ENCODE measurements at regions not wholly inside any gene's neighbourhood (a gene's known extent, or its start where the extent isn't known, plus 50 kb on each side); places are given as distances from the start of the nearest gene placed in this dataset.

DNA sequence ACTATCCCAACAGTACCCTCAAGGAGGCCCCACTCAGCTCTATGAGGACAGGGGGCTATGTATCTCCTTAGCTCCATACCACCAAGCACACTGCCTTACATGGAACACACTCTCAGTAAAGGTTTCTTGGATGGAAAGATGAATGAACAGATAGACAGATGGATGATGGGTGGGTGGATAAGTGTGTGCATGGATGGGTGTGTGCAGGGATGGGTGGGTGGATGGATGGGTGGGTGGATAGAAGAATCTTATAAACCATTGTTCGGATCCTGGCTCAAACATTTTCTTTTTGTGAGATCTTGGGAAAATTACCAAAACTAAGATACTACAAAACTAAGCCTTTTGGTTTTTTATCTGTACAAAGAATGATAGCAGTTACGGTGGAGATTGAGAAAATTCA is 111.0 kb upstream of the NFIA start:
- Histone ChIP-seq H3K36me3 (ENCODE audit: control insufficient read depth in 2 of 4, insufficient read depth in 4 of 4, low read length in 3 of 4) (no peaks in the 10 kb centered on the region), H2BK5ac (ENCODE audit: low read depth, low read length) (no peak overlapping the region), H2BK20ac (ENCODE audit: low read length) (no peak overlapping the region), H3K56ac (replicated peaks; ENCODE audit: insufficient read length, low read depth, low read length) (no peak overlapping the region), H4K8ac (ENCODE audit: extremely low read depth, insufficient read depth, low read length) (no peak overlapping the region), H3K9ac (replicated peaks in 1 of 4; ENCODE audit: extremely low read depth in 1 of 4, low read depth in 3 of 4, low read length in 3 of 4) (no peak overlapping the region), H2AK5ac (ENCODE audit: low read depth, low read length) (no peak overlapping the region), H4K20me1 (replicated peaks in 1 of 2; ENCODE audit: control insufficient read depth in 1 of 2, insufficient read depth in 2 of 2, low read length in 2 of 2) (no peaks in the 10 kb centered on the region), H2BK15ac (ENCODE audit: low read length) (no peak overlapping the region), H2BK12ac (ENCODE audit: low read depth, low read length) (no peak overlapping the region), H3K79me2 (ENCODE audit: control insufficient read depth in 1 of 2, insufficient read depth in 2 of 2, low read length in 2 of 2) (no peaks in the 10 kb centered on the region), H3K23ac (ENCODE audit: insufficient read length) (no peak overlapping the region), H3K14ac (ENCODE audit: insufficient read length) (no peak overlapping the region), H3K9me3 (ENCODE audit: insufficient read depth in 2 of 2, low read depth in 1 of 2, low read length in 1 of 2) (peaks cover 3 to 9% of the 10 kb centered on the region in 2 experiments; a peak in 2 of 4 replicates), H3K4me3 (ENCODE audit: extremely low read depth in 1 of 4, insufficient read depth in 2 of 4, low read depth in 3 of 4, low read length in 4 of 4) (no peak overlapping the region), H3K23me2 (ENCODE audit: low read depth, low read length) (no peaks in the 10 kb centered on the region; the same call in 1 of the 2 replicates), H3K79me1 (ENCODE audit: low read depth, low read length) (no peaks in the 10 kb centered on the region), H3K27ac (ENCODE audit: low read depth, low read length) (no peak overlapping the region), H3K27me3 (replicated peaks in 1 of 4; ENCODE audit: control insufficient read depth in 3 of 4, extremely low read depth in 1 of 4, insufficient read depth in 3 of 4, low read length in 3 of 4) (peaks cover 0 to 5% (median 0%) of the 10 kb centered on the region in 4 experiments; a peak in 2 of 7 replicates), H4K5ac (ENCODE audit: insufficient read length, low read depth, low read length) (no peak overlapping the region), H3K4ac (replicated peaks; ENCODE audit: insufficient read length, low read depth, low read length) (no peak overlapping the region), H2BK120ac (replicated peaks; ENCODE audit: low read depth, low read length) (no peak overlapping the region), H4K91ac (replicated peaks; ENCODE audit: insufficient read length, low read length) (no peak overlapping the region), H3K4me2 (ENCODE audit: insufficient read depth in 1 of 2, low read depth in 2 of 2, low read length in 2 of 2) (no peak overlapping the region), H2AFZ (ENCODE audit: low read length) (no peak overlapping the region), H3K4me1 (replicated peaks in 1 of 4; ENCODE audit: control insufficient read depth in 3 of 4, insufficient read depth in 4 of 4, low read length in 3 of 4) (peaks cover 0 to 12% (median 8%) of the 10 kb centered on the region in 4 experiments; a peak in 3 of 7 replicates), H3K18ac (ENCODE audit: extremely low read depth, low read length) (no peak overlapping the region)
- WGBS, 2 experiments (ENCODE audit: extremely low coverage in 1 of 2, insufficient coverage in 1 of 2, insufficient read length in 1 of 2, insufficient replicate concordance in 2 of 2, low coverage in 1 of 2, low lambda C conversion rate in 2 of 2, missing lambda C conversion rate in 1 of 2) = 98% methylated on average over 2 of the region's 2 CpGs; no CpG with 5 or more reads in 1 of the 2 experiments
- ChIA-PET CTCF (ENCODE audit: partially characterized antibody) (interaction anchor here (0.6 to 1.4 kb wide), 6 partner anchors 14 to 78 kb away, joined by 3 to 8 read pairs (median 4); no protein-coding TSS in a partner anchor), POLR2A (ENCODE audit: partially characterized antibody) (no interaction called here)
- no peak for TF ChIP-seq SIX5 (IDR thresholded peaks at IDR 0.05; ENCODE audit: low read depth, low read length)
- no peak for TF ChIP-seq TAF1 (IDR thresholded peaks at IDR 0.05; ENCODE audit: low read depth, low read length)
- TF ChIP-seq SIRT6 (IDR thresholded peaks at IDR 0.05; ENCODE audit: low read length) = no peak
- TF ChIP-seq, protein P1, sequence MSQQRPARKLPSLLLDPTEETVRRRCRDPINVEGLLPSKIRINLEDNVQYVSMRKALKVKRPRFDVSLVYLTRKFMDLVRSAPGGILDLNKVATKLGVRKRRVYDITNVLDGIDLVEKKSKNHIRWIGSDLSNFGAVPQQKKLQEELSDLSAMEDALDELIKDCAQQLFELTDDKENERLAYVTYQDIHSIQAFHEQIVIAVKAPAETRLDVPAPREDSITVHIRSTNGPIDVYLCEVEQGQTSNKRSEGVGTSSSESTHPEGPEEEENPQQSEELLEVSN (IDR thresholded peaks at IDR 0.05) = no peak
- TF ChIP-seq GTF2F1 (IDR thresholded peaks at IDR 0.05; ENCODE audit: borderline replicate concordance, low read depth, low read length) = no peak
- TF ChIP-seq CTBP2 (IDR thresholded peaks at IDR 0.05; ENCODE audit: borderline replicate concordance, insufficient read depth, insufficient read length, low read length) = no peak
- no peak for TF ChIP-seq BRCA1 (IDR thresholded peaks at IDR 0.05; ENCODE audit: low read depth, low read length)
- no peak for DNase-seq (ENCODE audit: low read depth in 1 of 2, low spot score in 2 of 2)
- FAIRE-seq = no peak
